AG04449 (cell line): ENCODE measurements at regions not wholly inside any gene's neighbourhood (a gene's known extent, or its start where the extent isn't known, plus 50 kb on each side); places are given as distances from the start of the nearest gene placed in this dataset.

Experiments
- CTCF ChIA-PET: fragments of 350-600 bp; formaldehyde crosslinking; extraction: SDS; loops from one replicate; lab custom pipeline; 2021; ENCODE audit warnings: antibody characterized with exemption; lab: Yijun Ruan, JAX
- POLR2A ChIA-PET: fragments of 400-600, 350-600 bp; formaldehyde crosslinking; extraction: SDS; loops from one replicate; lab custom pipeline; 2020; ENCODE audit warnings: antibody characterized with exemption, inconsistent platforms; lab: Yijun Ruan, JAX
- DNase-seq: peaks from one replicate; pipeline ENCODE4 v3.0.0-alpha.2; 2010; ENCODE audit warnings: low read depth, low spot score
- H3K4me3 ChIP-seq: 2 replicates; pipeline ENCODE4 v1.5.1; 2011; ENCODE audit warnings: low read depth, mild to moderate bottlenecking, control low read depth, low read length
- CTCF ChIP-seq: IDR thresholded peaks from one replicate; pipeline ENCODE4 v1.5.1; 2011; ENCODE audit warnings: mild to moderate bottlenecking, moderate library complexity, low read length, control low read depth, inconsistent platforms; ENCODE audit not compliant: insufficient read depth; ENCODE audit errors: missing control alignments

- no peak for DNase-seq
- no peak for TF ChIP-seq CTCF
- ChIA-PET POLR2A (no interaction called here), CTCF (no interaction called here)
- H3K4me3 ChIP-seq = no peak overlapping the region
These were observed 110.9 kb upstream of the MGAT4C start for GRCh38 chr12:86367137-86367536.

GRCh38 chr12:86349196-86349595, 93.0 kb upstream of the MGAT4C start:
- TF ChIP-seq CTCF = no peak
- ChIA-PET POLR2A (no interaction called here), CTCF (no interaction called here)
- DNase-seq = no peak
- H3K4me3 ChIP-seq = no peak overlapping the region

GRCh38 chr12:86333955-86334522, 77.8 kb upstream of the MGAT4C start:
- CTCF ChIA-PET = no interaction called here
- no peak for DNase-seq
- no peak overlapping the region for H3K4me3 ChIP-seq
- POLR2A ChIA-PET = no interaction called here
- no peak for TF ChIP-seq CTCF

DNA sequence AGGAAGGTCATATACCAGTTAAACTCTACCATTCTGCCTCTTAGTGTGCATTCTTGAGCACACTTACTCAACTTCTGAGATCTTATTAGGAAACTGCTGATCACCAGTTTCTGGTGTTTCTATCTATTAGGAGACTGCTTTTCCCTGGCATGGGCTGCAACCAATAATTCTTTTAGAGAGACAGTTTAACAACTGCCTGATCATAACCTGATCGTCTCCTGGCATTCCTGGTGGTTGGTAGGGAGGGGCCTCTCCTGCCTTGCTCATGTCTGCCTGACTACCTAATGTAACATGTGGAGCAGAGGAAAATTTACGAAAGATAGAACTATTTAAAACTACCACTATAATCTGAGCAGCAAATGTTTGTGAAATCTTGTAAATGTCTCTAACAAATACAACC, 75.3 kb upstream of the MGAT4C start:
- DNase-seq = no peak
- ChIA-PET POLR2A (no interaction called here), CTCF (no interaction called here)
- no peak for TF ChIP-seq CTCF
- no peak overlapping the region for H3K4me3 ChIP-seq

- CTCF ChIA-PET = no interaction called here
- POLR2A ChIA-PET = no interaction called here
- no peak overlapping the region for H3K4me3 ChIP-seq
- DNase-seq = no peak
- TF ChIP-seq CTCF = no peak
These were observed 74.8 kb upstream of the MGAT4C start for GRCh38 chr12:86331012-86331411.

GRCh38 chr12:86312232-86312631, 56.0 kb upstream of the MGAT4C start:
- CTCF ChIA-PET = no interaction called here
- no peak overlapping the region for H3K4me3 ChIP-seq
- no peak for DNase-seq
- TF ChIP-seq CTCF = no peak
- POLR2A ChIA-PET = no interaction called here
